Activated CD4-positive, alpha-beta T cell treated with anti-CD3 and anti-CD28 coated beads, Interleukin-2, amount 10 ng/mL, durations not matched to agents 7 days and 5 days (primary cell): ENCODE measurements at regions not wholly inside any gene's neighbourhood (a gene's known extent, or its start where the extent isn't known, plus 50 kb on each side); places are given as distances from the start of the nearest gene placed in this dataset.

Experiments
- CTCF ChIA-PET: fragments of 350-600 bp; sonication (Branson Sonifier 250); formaldehyde crosslinking; loops from one replicate; lab custom pipeline; 2021; ENCODE audit warnings: antibody characterized with exemption; lab: Charles Lee
- POLR2A ChIA-PET: fragments of 350-600 bp; sonication (Branson Sonifier 250); formaldehyde crosslinking; loops from one replicate; lab custom pipeline; 2021; ENCODE audit warnings: antibody characterized with exemption; lab: Charles Lee
- DNase-seq: peaks from one replicate; pipeline ENCODE4 v3.0.0-alpha.2; 2020
- H3K27ac Mint-ChIP-seq: one replicate; pipeline ENCODE4 v1.8.0; 2021; ENCODE audit warnings: mild to moderate bottlenecking, moderate library complexity, mixed read lengths
- H3K27me3 Mint-ChIP-seq: one replicate; pipeline ENCODE4 v1.8.0; 2021; ENCODE audit warnings: mixed read lengths
- H3K36me3 Mint-ChIP-seq: one replicate; pipeline ENCODE4 v1.8.0; 2021; ENCODE audit warnings: low read depth, mixed read lengths
- H3K4me1 Mint-ChIP-seq: one replicate; pipeline ENCODE4 v1.8.0; 2021; ENCODE audit warnings: mixed read lengths
- H3K4me3 Mint-ChIP-seq: one replicate; pipeline ENCODE4 v1.8.0; 2021; ENCODE audit warnings: mild to moderate bottlenecking, moderate library complexity, mixed read lengths
- H3K9me3 Mint-ChIP-seq: one replicate; pipeline ENCODE4 v1.8.0; 2021; ENCODE audit warnings: mixed read lengths

GRCh38 chr14:103196716-103197115, 73.5 kb downstream of the TNFAIP2 start:
- Mint-ChIP-seq H3K4me1 (no peaks in the 10 kb centered on the region), H3K27ac (no peak overlapping the region), H3K27me3 (peaks cover 11% of the 10 kb centered on the region), H3K4me3 (no peak overlapping the region), H3K36me3 (no peaks in the 10 kb centered on the region), H3K9me3 (peaks cover 3% of the 10 kb centered on the region)
- POLR2A ChIA-PET = no interaction called here
- no peak for DNase-seq
- CTCF ChIA-PET = no interaction called here

- no peaks in the 10 kb centered on the region for H3K36me3 Mint-ChIP-seq
- H3K4me1 Mint-ChIP-seq = no peaks in the 10 kb centered on the region
- peaks cover 4% of the 10 kb centered on the region for H3K27me3 Mint-ChIP-seq
- DNase-seq = no peak
- no peak overlapping the region for H3K27ac Mint-ChIP-seq
- no peak overlapping the region for H3K4me3 Mint-ChIP-seq
- CTCF ChIA-PET = interaction anchor here (0.8 kb wide), 1 partner anchor 1001 kb away, joined by 3 read pairs; no protein-coding TSS in a partner anchor
- POLR2A ChIA-PET = no interaction called here
- H3K9me3 Mint-ChIP-seq = peaks cover 3% of the 10 kb centered on the region
Observed at GRCh38 chr14:103198131-103199105, 75.2 kb downstream of the TNFAIP2 start.

DNA sequence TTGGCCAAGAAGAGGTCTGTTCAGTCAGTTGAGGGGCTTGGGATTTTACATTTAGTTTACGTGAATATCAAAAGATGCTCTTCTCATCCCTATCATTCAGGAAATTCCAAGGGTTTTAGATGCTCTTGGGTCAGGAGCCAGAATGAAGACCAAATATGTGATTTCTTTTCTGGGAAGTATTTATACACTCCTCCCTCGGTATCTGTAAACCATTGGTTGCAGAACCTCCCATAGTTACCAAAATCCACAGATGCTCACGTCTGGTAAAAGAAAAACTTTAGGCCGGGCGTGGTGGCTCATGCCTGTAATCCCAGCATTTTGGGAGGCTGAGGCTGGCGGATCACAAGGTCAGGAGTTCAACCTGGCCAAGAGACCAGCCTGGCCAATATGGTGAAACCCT, 75.9 kb downstream of the TNFAIP2 start:
- H3K27me3 Mint-ChIP-seq = peaks cover 4% of the 10 kb centered on the region
- POLR2A ChIA-PET = no interaction called here
- H3K27ac Mint-ChIP-seq = no peak overlapping the region
- H3K4me3 Mint-ChIP-seq = no peak overlapping the region
- no peaks in the 10 kb centered on the region for H3K4me1 Mint-ChIP-seq
- DNase-seq = no peak
- CTCF ChIA-PET = no interaction called here
- H3K36me3 Mint-ChIP-seq = no peaks in the 10 kb centered on the region
- peaks cover 10% of the 10 kb centered on the region for H3K9me3 Mint-ChIP-seq

DNA sequence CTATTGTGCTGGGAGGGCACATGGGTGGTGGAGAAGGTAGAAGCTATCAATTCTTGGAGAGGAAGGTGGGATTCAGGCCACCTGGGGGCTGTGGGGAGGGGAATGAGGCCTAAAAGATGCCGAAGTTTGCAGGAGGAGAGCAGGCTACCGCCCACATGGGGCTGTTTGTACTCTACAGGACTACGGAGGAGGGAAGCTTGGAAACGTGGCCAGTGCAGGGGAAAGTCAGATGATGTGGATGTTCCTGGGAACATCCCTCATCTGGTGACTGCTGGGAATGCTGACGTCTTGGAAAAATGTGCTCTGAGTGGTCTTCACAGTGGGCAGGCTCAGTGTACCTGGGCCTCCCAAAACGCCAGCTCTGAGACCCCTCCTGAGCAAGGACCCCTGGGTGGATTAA, 78.5 kb downstream of the TNFAIP2 start:
- H3K4me1 Mint-ChIP-seq = no peaks in the 10 kb centered on the region
- H3K9me3 Mint-ChIP-seq = peaks cover 22% of the 10 kb centered on the region
- H3K4me3 Mint-ChIP-seq = no peak overlapping the region
- ChIA-PET POLR2A (no interaction called here), CTCF (interaction anchor here (1.6 kb wide), 1 partner anchor 17 kb away, joined by 4 read pairs; no protein-coding TSS in a partner anchor)
- H3K27me3 Mint-ChIP-seq = peaks cover 2% of the 10 kb centered on the region
- no peak overlapping the region for H3K27ac Mint-ChIP-seq
- DNase-seq = no peak
- peaks cover 3% of the 10 kb centered on the region for H3K36me3 Mint-ChIP-seq

DNA sequence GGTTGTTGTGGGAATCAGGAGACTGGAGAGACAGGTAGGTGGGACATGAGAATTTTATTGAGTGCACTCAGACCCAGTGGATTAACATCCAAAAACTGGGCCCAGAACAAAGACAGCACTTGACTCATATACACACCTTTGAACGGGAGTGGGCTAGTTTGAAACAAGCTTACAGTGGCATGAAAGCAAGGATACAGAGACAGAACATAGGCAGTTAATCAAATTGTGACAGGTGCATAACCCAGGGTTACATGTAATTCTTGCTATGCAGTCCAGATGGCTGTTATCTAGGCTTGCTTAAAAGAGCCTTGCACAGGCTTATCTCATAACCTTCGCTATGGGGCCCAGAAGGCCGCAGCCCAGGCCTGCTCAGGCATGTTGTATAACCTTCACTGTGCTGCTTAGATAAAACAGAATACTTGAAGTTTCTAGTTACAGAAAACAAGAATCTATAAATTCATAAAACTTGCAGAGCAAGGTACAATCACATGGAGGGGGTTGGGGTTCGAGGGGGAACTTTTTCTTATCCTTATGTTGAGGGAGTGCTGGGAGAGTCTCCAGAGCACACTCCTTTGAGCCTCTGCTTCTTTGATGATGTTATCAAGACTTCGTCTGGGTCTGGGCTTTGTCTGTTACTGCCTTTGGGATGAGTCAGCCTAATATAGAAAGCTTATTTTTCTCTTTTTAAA, 81.7 kb downstream of the TNFAIP2 start:
- peaks cover 22% of the 10 kb centered on the region for H3K27me3 Mint-ChIP-seq
- no peak overlapping the region for H3K27ac Mint-ChIP-seq
- ChIA-PET POLR2A (no interaction called here), CTCF (no interaction called here)
- peaks cover 2% of the 10 kb centered on the region for H3K4me1 Mint-ChIP-seq
- no peak for DNase-seq
- H3K36me3 Mint-ChIP-seq = peaks cover 6% of the 10 kb centered on the region
- H3K4me3 Mint-ChIP-seq = no peak overlapping the region
- H3K9me3 Mint-ChIP-seq = peaks cover 23% of the 10 kb centered on the region

DNA sequence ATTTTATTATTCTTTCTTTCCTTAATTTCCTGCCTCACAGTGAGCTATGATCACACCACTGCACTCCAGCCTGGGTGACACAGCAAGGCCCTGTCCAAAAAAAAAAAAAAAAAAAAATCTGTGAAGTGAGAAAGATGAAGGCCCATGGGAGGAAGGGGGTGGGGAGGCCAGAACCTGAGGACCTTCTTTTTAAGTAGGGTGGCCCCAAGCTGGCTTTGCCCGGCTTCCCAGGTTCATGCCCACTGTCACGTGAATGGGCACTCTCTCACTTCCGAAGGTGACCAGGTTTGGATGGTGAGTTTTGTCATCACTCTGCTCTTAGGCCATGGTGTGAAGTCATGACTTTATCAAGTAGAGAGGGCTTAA, 82.3 kb downstream of the TNFAIP2 start:
- Mint-ChIP-seq H3K27ac (no peak overlapping the region), H3K4me3 (no peak overlapping the region), H3K36me3 (peaks cover 6% of the 10 kb centered on the region), H3K9me3 (peaks cover 23% of the 10 kb centered on the region), H3K27me3 (peaks cover 23% of the 10 kb centered on the region), H3K4me1 (peaks cover 2% of the 10 kb centered on the region)
- DNase-seq = no peak
- ChIA-PET CTCF (no interaction called here), POLR2A (no interaction called here)

DNA sequence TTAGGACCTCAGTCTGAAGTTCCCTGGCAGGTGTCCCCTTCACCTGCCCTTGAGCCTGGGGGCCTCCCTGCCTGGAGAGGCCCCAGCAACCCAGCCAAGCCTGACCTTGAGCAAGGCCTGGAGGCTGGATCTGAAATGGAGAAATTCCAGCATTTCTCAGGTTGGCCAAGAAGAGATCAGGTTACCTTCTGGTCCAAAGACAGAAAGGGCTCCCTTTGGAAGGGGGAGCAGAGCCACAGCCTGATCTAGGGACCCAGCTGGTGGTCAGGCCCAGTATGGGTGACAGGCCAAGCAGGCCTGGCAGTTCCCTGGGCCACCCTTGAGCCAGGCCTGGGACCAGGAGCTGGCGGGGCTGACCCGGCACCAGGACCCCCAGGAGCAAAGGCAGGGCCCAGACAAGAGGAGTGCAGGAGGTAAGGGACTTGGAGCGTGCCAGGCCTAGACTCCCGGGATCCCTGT, 82.8 kb downstream of the TNFAIP2 start:
- POLR2A ChIA-PET = no interaction called here
- CTCF ChIA-PET = no interaction called here
- H3K36me3 Mint-ChIP-seq = peaks cover 6% of the 10 kb centered on the region
- peaks cover 23% of the 10 kb centered on the region for H3K27me3 Mint-ChIP-seq
- no peak for DNase-seq
- peaks cover 22% of the 10 kb centered on the region for H3K9me3 Mint-ChIP-seq
- H3K4me3 Mint-ChIP-seq = no peak overlapping the region
- H3K27ac Mint-ChIP-seq = no peak overlapping the region
- peaks cover 2% of the 10 kb centered on the region for H3K4me1 Mint-ChIP-seq

DNA sequence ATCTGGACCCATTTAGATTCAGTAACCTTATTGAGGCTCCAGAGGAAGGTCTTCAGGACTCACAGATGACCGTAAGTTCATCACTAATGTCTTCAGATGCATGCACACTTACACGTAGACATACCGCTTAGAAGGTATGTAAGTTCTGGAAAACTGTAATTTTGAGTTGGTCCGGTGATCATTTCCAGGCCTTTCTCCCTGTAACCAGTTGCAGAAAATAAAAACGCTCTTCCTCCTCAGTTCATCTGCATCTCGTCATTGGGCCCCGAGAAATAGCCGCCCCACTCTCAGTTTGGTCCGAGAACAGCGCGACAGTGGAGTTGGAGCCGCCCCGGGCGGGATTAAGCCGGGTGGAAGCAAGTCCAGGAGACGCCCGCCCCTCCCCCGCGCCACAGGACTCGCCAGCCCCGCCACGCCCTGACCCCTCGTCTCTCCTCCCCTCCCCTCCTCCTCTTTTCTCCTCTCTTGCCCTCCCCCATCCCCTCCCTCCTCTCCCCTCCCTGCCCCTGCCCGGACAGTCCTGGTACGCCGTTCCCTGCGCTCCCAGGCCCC, 83.7 kb downstream of the TNFAIP2 start:
- H3K27ac Mint-ChIP-seq = no peak overlapping the region
- H3K4me1 Mint-ChIP-seq = peaks cover 2% of the 10 kb centered on the region
- POLR2A ChIA-PET = no interaction called here
- no peak overlapping the region for H3K4me3 Mint-ChIP-seq
- CTCF ChIA-PET = no interaction called here
- H3K9me3 Mint-ChIP-seq = peaks cover 20% of the 10 kb centered on the region
- no peak for DNase-seq
- peaks cover 6% of the 10 kb centered on the region for H3K36me3 Mint-ChIP-seq
- peaks cover 24% of the 10 kb centered on the region for H3K27me3 Mint-ChIP-seq

GRCh38 chr14:103207388-103208072, 84.3 kb downstream of the TNFAIP2 start:
- Mint-ChIP-seq H3K4me3 (no peak overlapping the region), H3K9me3 (peaks cover 20% of the 10 kb centered on the region), H3K27me3 (peaks cover 30% of the 10 kb centered on the region), H3K4me1 (peaks cover 2% of the 10 kb centered on the region), H3K27ac (peak overlapping the region; percentile 25), H3K36me3 (peaks cover 6% of the 10 kb centered on the region)
- CTCF ChIA-PET = interaction anchor here (1.3 kb wide), 1 partner anchor 103 kb away, joined by 3 read pairs; no protein-coding TSS in a partner anchor
- POLR2A ChIA-PET = no interaction called here
- DNase-seq = no peak

GRCh38 chr14:103209054-103209453, 85.8 kb downstream of the TNFAIP2 start:
- ChIA-PET POLR2A (no interaction called here), CTCF (interaction anchor here (1.3 kb wide), 1 partner anchor 104 kb away, joined by 3 read pairs; no protein-coding TSS in a partner anchor)
- Mint-ChIP-seq H3K36me3 (peaks cover 6% of the 10 kb centered on the region), H3K4me1 (peaks cover 2% of the 10 kb centered on the region), H3K27me3 (peaks cover 37% of the 10 kb centered on the region), H3K4me3 (no peak overlapping the region), H3K27ac (no peak overlapping the region), H3K9me3 (peaks cover 14% of the 10 kb centered on the region)
- no peak for DNase-seq

DNA sequence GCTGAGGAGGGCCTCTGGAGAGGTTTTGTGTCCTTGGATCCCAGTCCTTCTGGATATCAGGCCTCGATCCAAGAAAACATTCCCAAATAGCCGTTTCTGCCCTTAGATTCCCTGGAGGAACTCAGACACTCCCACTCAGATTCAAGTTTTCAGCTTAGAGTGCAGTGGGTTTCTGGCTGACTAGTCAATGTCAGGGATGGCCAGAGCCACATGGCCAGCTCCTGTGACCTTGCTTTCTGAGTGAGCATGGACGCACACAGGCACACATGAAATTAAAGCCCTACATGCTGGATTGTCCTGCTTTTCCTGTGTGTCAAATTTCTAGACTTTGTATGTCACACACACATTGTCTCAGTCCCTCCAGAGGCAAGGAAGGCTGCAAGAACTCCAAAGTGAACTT, 86.2 kb downstream of the TNFAIP2 start:
- ChIA-PET POLR2A (no interaction called here), CTCF (interaction anchor here (0.6 kb wide), 1 partner anchor 60 kb away, joined by 3 read pairs; no protein-coding TSS in a partner anchor)
- H3K4me3 Mint-ChIP-seq = no peak overlapping the region
- peaks cover 2% of the 10 kb centered on the region for H3K4me1 Mint-ChIP-seq
- H3K27ac Mint-ChIP-seq = no peak overlapping the region
- peaks cover 10% of the 10 kb centered on the region for H3K9me3 Mint-ChIP-seq
- no peak for DNase-seq
- H3K36me3 Mint-ChIP-seq = peaks cover 6% of the 10 kb centered on the region
- peaks cover 37% of the 10 kb centered on the region for H3K27me3 Mint-ChIP-seq

- DNase-seq = no peak
- H3K27ac Mint-ChIP-seq = no peak overlapping the region
- peaks cover 3% of the 10 kb centered on the region for H3K36me3 Mint-ChIP-seq
- H3K9me3 Mint-ChIP-seq = no peaks in the 10 kb centered on the region
- H3K4me1 Mint-ChIP-seq = peaks cover 1% of the 10 kb centered on the region
- H3K27me3 Mint-ChIP-seq = peaks cover 32% of the 10 kb centered on the region
- H3K4me3 Mint-ChIP-seq = no peak overlapping the region
- ChIA-PET CTCF (no interaction called here), POLR2A (no interaction called here)
Observed at GRCh38 chr14:103213331-103213730, 90.1 kb downstream of the TNFAIP2 start.
